Gastrocnemius medialis (tissue), 4 donors: ENCODE measurements at regions not wholly inside any gene's neighbourhood (a gene's known extent, or its start where the extent isn't known, plus 50 kb on each side); places are given as distances from the start of the nearest gene placed in this dataset.

Experiments
- POLR2A ChIP-seq, 2 donors: fragments of 450-650 bp; IDR thresholded peaks; one replicate each; pipeline ENCODE4 v1.6.1; 2017; ENCODE audit warnings: antibody characterized with exemption in 2 of 2, mild to moderate bottlenecking in 2 of 2, moderate library complexity in 2 of 2
- TF ChIP-seq, protein P1 (sequence below), 5 experiments: fragments of 450-650 bp in 3 of 5; fragments of 200-600 bp in 2 of 5; sonication (generic) in 2 of 5; IDR thresholded peaks in 4 of 5; conservative IDR thresholded peaks in 1 of 5; 1 replicate in 4 of 5; 2 replicates in 1 of 5; pipeline ENCODE4 v1.5.1; 2016 to 2019; ENCODE audit warnings: antibody characterized with exemption in 5 of 5, mild to moderate bottlenecking in 3 of 5, moderate library complexity in 3 of 5

DNA sequence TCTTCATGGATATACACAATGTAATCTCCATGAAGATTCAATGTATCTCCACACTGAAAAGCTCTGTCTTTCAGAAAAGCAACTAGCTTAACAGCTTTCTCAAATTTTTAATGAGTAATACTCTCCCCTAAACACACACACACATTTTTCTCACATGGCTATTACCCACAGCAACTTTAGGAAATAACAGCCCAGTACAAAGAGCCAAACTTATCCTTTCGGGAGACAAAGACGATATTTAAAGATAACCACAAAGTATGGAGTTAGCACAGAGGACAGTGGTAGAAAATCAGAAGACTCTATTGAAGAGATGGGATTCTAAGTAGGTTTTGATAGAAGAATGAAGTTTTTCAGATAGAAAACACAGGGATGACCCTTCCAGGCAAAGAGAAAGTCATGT lies 394.9 kb upstream of the TRIB2 start:
- TF ChIP-seq, protein P1, sequence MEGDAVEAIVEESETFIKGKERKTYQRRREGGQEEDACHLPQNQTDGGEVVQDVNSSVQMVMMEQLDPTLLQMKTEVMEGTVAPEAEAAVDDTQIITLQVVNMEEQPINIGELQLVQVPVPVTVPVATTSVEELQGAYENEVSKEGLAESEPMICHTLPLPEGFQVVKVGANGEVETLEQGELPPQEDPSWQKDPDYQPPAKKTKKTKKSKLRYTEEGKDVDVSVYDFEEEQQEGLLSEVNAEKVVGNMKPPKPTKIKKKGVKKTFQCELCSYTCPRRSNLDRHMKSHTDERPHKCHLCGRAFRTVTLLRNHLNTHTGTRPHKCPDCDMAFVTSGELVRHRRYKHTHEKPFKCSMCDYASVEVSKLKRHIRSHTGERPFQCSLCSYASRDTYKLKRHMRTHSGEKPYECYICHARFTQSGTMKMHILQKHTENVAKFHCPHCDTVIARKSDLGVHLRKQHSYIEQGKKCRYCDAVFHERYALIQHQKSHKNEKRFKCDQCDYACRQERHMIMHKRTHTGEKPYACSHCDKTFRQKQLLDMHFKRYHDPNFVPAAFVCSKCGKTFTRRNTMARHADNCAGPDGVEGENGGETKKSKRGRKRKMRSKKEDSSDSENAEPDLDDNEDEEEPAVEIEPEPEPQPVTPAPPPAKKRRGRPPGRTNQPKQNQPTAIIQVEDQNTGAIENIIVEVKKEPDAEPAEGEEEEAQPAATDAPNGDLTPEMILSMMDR (IDR thresholded peaks at IDR 0.05 in 4 of 5, conservative IDR thresholded peaks at IDR 0.05 in 1 of 5), result no peak
- TF ChIP-seq POLR2A (IDR thresholded peaks at IDR 0.05), result no peak
